ENCODE measurements at regions not wholly inside any gene's neighbourhood (a gene's known extent, or its start where the extent isn't known, plus 50 kb on each side); places are given as distances from the start of the nearest gene placed in this dataset.

- WGBS (ENCODE audit: extremely low coverage, insufficient coverage, low lambda C conversion rate) = no CpG with 5 or more reads among the region's 3 CpGs
- Histone ChIP-seq H4K5ac (ENCODE audit: low read length) (no peak overlapping the region), H3K9ac (ENCODE audit: low read length) (no peak overlapping the region)
These were observed 188.5 kb upstream of the EDIL3 start for GRCh38 chr5:84573017-84573712.

GRCh38 chr5:84569307-84569706 lies 184.6 kb upstream of the EDIL3 start:
- H3K18ac ChIP-seq (ENCODE audit: low read length) = no peak overlapping the region
- no peak overlapping the region for H3K4ac ChIP-seq (ENCODE audit: low read depth, low read length)
- no CpG with 5 or more reads among the region's 1 CpG for WGBS (ENCODE audit: extremely low coverage, insufficient coverage, low lambda C conversion rate)
- H3K4me1 ChIP-seq (ENCODE audit: control insufficient read depth, low read depth, low read length) = peaks cover 5% of the 10 kb centered on the region
- H2AK5ac ChIP-seq (ENCODE audit: low read length) = no peak overlapping the region
- no peak overlapping the region for H2BK120ac ChIP-seq (ENCODE audit: low read depth, low read length)
- H2BK5ac ChIP-seq (ENCODE audit: low read length) = no peak overlapping the region
- H3K9ac ChIP-seq (ENCODE audit: low read length) = no peak overlapping the region
- H4K8ac ChIP-seq (ENCODE audit: low read depth, low read length) = no peak overlapping the region
- H3K36me3 ChIP-seq (ENCODE audit: control insufficient read depth, insufficient read depth, low read length) = no peaks in the 10 kb centered on the region
- H3K56ac ChIP-seq (ENCODE audit: low read length) = no peak overlapping the region
- H3K79me1 ChIP-seq (ENCODE audit: low read length) = no peaks in the 10 kb centered on the region
- no peak overlapping the region for H3K27ac ChIP-seq (ENCODE audit: low read depth, low read length)
- H4K5ac ChIP-seq (ENCODE audit: low read length) = no peak overlapping the region
- H2BK15ac ChIP-seq (replicated peaks; ENCODE audit: low read depth) = no peak overlapping the region
- DNase-seq = no peak
- H3K79me2 ChIP-seq (ENCODE audit: control insufficient read depth, insufficient read depth, low read length) = no peaks in the 10 kb centered on the region
- no peak overlapping the region for H3K4me2 ChIP-seq (ENCODE audit: low read length)
- H3K27me3 ChIP-seq (ENCODE audit: insufficient read depth, low read length, poor library complexity) = no peaks in the 10 kb centered on the region
- H3K4me3 ChIP-seq (ENCODE audit: low read length) = no peak overlapping the region
- no peak overlapping the region for H3K23ac ChIP-seq (ENCODE audit: low read length)

More at GRCh38 chr5:84573017-84573712, 188.5 kb upstream of the EDIL3 start:
- Histone ChIP-seq H2BK15ac (replicated peaks; ENCODE audit: low read depth) (no peak overlapping the region), H3K18ac (ENCODE audit: low read length) (no peak overlapping the region), H3K56ac (ENCODE audit: low read length) (no peak overlapping the region), H3K4me3 (ENCODE audit: low read length) (no peak overlapping the region), H3K79me2 (ENCODE audit: control insufficient read depth, insufficient read depth, low read length) (no peaks in the 10 kb centered on the region), H3K36me3 (ENCODE audit: control insufficient read depth, insufficient read depth, low read length) (no peaks in the 10 kb centered on the region), H4K8ac (ENCODE audit: low read depth, low read length) (no peak overlapping the region), H3K79me1 (ENCODE audit: low read length) (no peaks in the 10 kb centered on the region), H2BK120ac (ENCODE audit: low read depth, low read length) (no peak overlapping the region), H3K4me2 (ENCODE audit: low read length) (no peak overlapping the region), H3K27me3 (ENCODE audit: insufficient read depth, low read length, poor library complexity) (no peaks in the 10 kb centered on the region), H3K4ac (ENCODE audit: low read depth, low read length) (no peak overlapping the region), H3K27ac (ENCODE audit: low read depth, low read length) (no peak overlapping the region), H2BK5ac (ENCODE audit: low read length) (no peak overlapping the region), H3K4me1 (ENCODE audit: control insufficient read depth, low read depth, low read length) (peaks cover 1% of the 10 kb centered on the region), H2AK5ac (ENCODE audit: low read length) (no peak overlapping the region), H3K23ac (ENCODE audit: low read length) (no peak overlapping the region)
- DNase-seq = no peak

- Histone ChIP-seq H4K8ac (ENCODE audit: low read depth, low read length) (no peak overlapping the region), H4K5ac (ENCODE audit: low read length) (no peak overlapping the region), H3K79me2 (ENCODE audit: control insufficient read depth, insufficient read depth, low read length) (no peaks in the 10 kb centered on the region), H2BK5ac (ENCODE audit: low read length) (no peak overlapping the region), H2AK5ac (ENCODE audit: low read length) (no peak overlapping the region), H2BK120ac (ENCODE audit: low read depth, low read length) (no peak overlapping the region), H3K4me2 (ENCODE audit: low read length) (no peak overlapping the region), H3K56ac (ENCODE audit: low read length) (no peak overlapping the region), H3K79me1 (ENCODE audit: low read length) (no peaks in the 10 kb centered on the region), H3K18ac (ENCODE audit: low read length) (no peak overlapping the region), H3K27me3 (ENCODE audit: insufficient read depth, low read length, poor library complexity) (no peaks in the 10 kb centered on the region), H3K4me1 (ENCODE audit: control insufficient read depth, low read depth, low read length) (peaks cover 5% of the 10 kb centered on the region), H3K9ac (ENCODE audit: low read length) (no peak overlapping the region), H3K36me3 (ENCODE audit: control insufficient read depth, insufficient read depth, low read length) (no peaks in the 10 kb centered on the region), H3K4ac (ENCODE audit: low read depth, low read length) (no peak overlapping the region), H3K27ac (ENCODE audit: low read depth, low read length) (no peak overlapping the region), H3K23ac (ENCODE audit: low read length) (no peak overlapping the region), H3K4me3 (ENCODE audit: low read length) (no peak overlapping the region), H2BK15ac (replicated peaks; ENCODE audit: low read depth) (no peak overlapping the region)
- peak; percentile 63 for DNase-seq
- no CpG with 5 or more reads among the region's 1 CpG for WGBS (ENCODE audit: extremely low coverage, insufficient coverage, low lambda C conversion rate)
These were observed 183.5 kb upstream of the EDIL3 start for GRCh38 chr5:84568171-84568570.

- Histone ChIP-seq H3K18ac (ENCODE audit: low read length) (no peak overlapping the region), H3K56ac (ENCODE audit: low read length) (no peak overlapping the region), H3K9ac (ENCODE audit: low read length) (no peak overlapping the region), H3K27ac (ENCODE audit: low read depth, low read length) (no peak overlapping the region), H3K4ac (ENCODE audit: low read depth, low read length) (no peak overlapping the region), H2BK120ac (ENCODE audit: low read depth, low read length) (no peak overlapping the region), H3K79me1 (ENCODE audit: low read length) (no peaks in the 10 kb centered on the region), H3K4me1 (ENCODE audit: control insufficient read depth, low read depth, low read length) (peaks cover 5% of the 10 kb centered on the region), H4K5ac (ENCODE audit: low read length) (no peak overlapping the region), H2BK5ac (ENCODE audit: low read length) (no peak overlapping the region), H2AK5ac (ENCODE audit: low read length) (no peak overlapping the region), H3K23ac (ENCODE audit: low read length) (no peak overlapping the region), H3K27me3 (ENCODE audit: insufficient read depth, low read length, poor library complexity) (no peaks in the 10 kb centered on the region), H4K8ac (ENCODE audit: low read depth, low read length) (no peak overlapping the region), H3K4me2 (ENCODE audit: low read length) (no peak overlapping the region), H3K79me2 (ENCODE audit: control insufficient read depth, insufficient read depth, low read length) (no peaks in the 10 kb centered on the region), H3K36me3 (ENCODE audit: control insufficient read depth, insufficient read depth, low read length) (no peaks in the 10 kb centered on the region), H2BK15ac (replicated peaks; ENCODE audit: low read depth) (no peak overlapping the region), H3K4me3 (ENCODE audit: low read length) (no peak overlapping the region)
- no CpG with 5 or more reads among the region's 1 CpG for WGBS (ENCODE audit: extremely low coverage, insufficient coverage, low lambda C conversion rate)
- no peak for DNase-seq
These were observed 181.2 kb upstream of the EDIL3 start for GRCh38 chr5:84565866-84566265.

- H3K23ac ChIP-seq (ENCODE audit: low read length) = no peak overlapping the region
- H3K27me3 ChIP-seq (ENCODE audit: insufficient read depth, low read length, poor library complexity) = no peaks in the 10 kb centered on the region
- H3K18ac ChIP-seq (ENCODE audit: low read length) = no peak overlapping the region
- H3K4me2 ChIP-seq (ENCODE audit: low read length) = no peak overlapping the region
- no peaks in the 10 kb centered on the region for H3K36me3 ChIP-seq (ENCODE audit: control insufficient read depth, insufficient read depth, low read length)
- peaks cover 5% of the 10 kb centered on the region for H3K4me1 ChIP-seq (ENCODE audit: control insufficient read depth, low read depth, low read length)
- no peak for DNase-seq
- no peak overlapping the region for H2BK5ac ChIP-seq (ENCODE audit: low read length)
- no peak overlapping the region for H3K27ac ChIP-seq (ENCODE audit: low read depth, low read length)
- H3K4me3 ChIP-seq (ENCODE audit: low read length) = no peak overlapping the region
- no peak overlapping the region for H3K56ac ChIP-seq (ENCODE audit: low read length)
- H2BK120ac ChIP-seq (ENCODE audit: low read depth, low read length) = no peak overlapping the region
- H3K79me2 ChIP-seq (ENCODE audit: control insufficient read depth, insufficient read depth, low read length) = no peaks in the 10 kb centered on the region
- H2BK15ac ChIP-seq (replicated peaks; ENCODE audit: low read depth) = no peak overlapping the region
- no peak overlapping the region for H4K8ac ChIP-seq (ENCODE audit: low read depth, low read length)
- no peak overlapping the region for H3K9ac ChIP-seq (ENCODE audit: low read length)
- H4K5ac ChIP-seq (ENCODE audit: low read length) = no peak overlapping the region
- no peak overlapping the region for H3K4ac ChIP-seq (ENCODE audit: low read depth, low read length)
- WGBS (ENCODE audit: extremely low coverage, insufficient coverage, low lambda C conversion rate) = no CpG with 5 or more reads among the region's 3 CpGs
- H2AK5ac ChIP-seq (ENCODE audit: low read length) = no peak overlapping the region
- H3K79me1 ChIP-seq (ENCODE audit: low read length) = no peaks in the 10 kb centered on the region
These were observed 179.8 kb upstream of the EDIL3 start for GRCh38 chr5:84564321-84565075.
